Liver (tissue), 3 donors: ENCODE measurements at regions not wholly inside any gene's neighbourhood (a gene's known extent, or its start where the extent isn't known, plus 50 kb on each side); places are given as distances from the start of the nearest gene placed in this dataset.

Source experiments
- EGR1 ChIP-seq, 2 donors: IDR thresholded peaks; 2 replicates each; pipeline ENCODE4 v1.6.1; 2016 to 2018; ENCODE audit warnings: antibody characterized with exemption in 2 of 2, low read depth in 2 of 2
- FOXA1 ChIP-seq: IDR thresholded peaks from 2 replicates; pipeline ENCODE4 v1.6.1; 2016; ENCODE audit warnings: antibody characterized with exemption
- GABPA ChIP-seq, 2 donors: IDR thresholded peaks in 1 of 2; conservative IDR thresholded peaks in 1 of 2; 2 replicates each; pipeline ENCODE4 v1.6.1; 2016; ENCODE audit warnings: antibody characterized with exemption in 2 of 2, mild to moderate bottlenecking in 1 of 2, moderate library complexity in 1 of 2
- JUND ChIP-seq, 2 donors: IDR thresholded peaks; 2 replicates each; pipeline ENCODE4 v1.6.1; 2016; ENCODE audit warnings: antibody characterized with exemption in 2 of 2
- RAD21 ChIP-seq, 2 donors: IDR thresholded peaks; 2 replicates each; pipeline ENCODE4 v1.6.1; 2016; ENCODE audit warnings: antibody characterized with exemption in 2 of 2, mild to moderate bottlenecking in 2 of 2
- RXRA ChIP-seq, 2 donors: IDR thresholded peaks; 2 replicates each; pipeline ENCODE4 v1.6.1; 2017 to 2018; ENCODE audit warnings: antibody characterized with exemption in 2 of 2, mild to moderate bottlenecking in 1 of 2
- SP1 ChIP-seq: IDR thresholded peaks from 2 replicates; pipeline ENCODE4 v1.6.1; 2018; ENCODE audit warnings: antibody characterized with exemption, mild to moderate bottlenecking
- TAF1 ChIP-seq: conservative IDR thresholded peaks from 2 replicates; pipeline ENCODE4 v1.6.1; 2016; ENCODE audit warnings: antibody characterized with exemption, mild to moderate bottlenecking
- YY1 ChIP-seq: IDR thresholded peaks from 2 replicates; pipeline ENCODE4 v1.6.1; 2016; ENCODE audit warnings: antibody characterized with exemption, mild to moderate bottlenecking
- TF ChIP-seq, protein P1 (sequence below): fragments of 150-350 bp; IDR thresholded peaks from 2 replicates; pipeline ENCODE4 v1.5.1; 2017; ENCODE audit warnings: improper control_type of control experiment, low read depth, low read length; ENCODE audit not compliant: missing input control
- TF ChIP-seq, protein P2 (sequence below): IDR thresholded peaks from 2 replicates; pipeline ENCODE4 v1.6.1; 2016; ENCODE audit warnings: antibody characterized with exemption
- TF ChIP-seq, protein P3 (sequence below): IDR thresholded peaks from 2 replicates; pipeline ENCODE4 v1.6.1; 2016; ENCODE audit warnings: antibody characterized with exemption
- TF ChIP-seq, protein P4 (sequence below): IDR thresholded peaks from 2 replicates; pipeline ENCODE4 v1.6.1; 2016; ENCODE audit warnings: antibody characterized with exemption
- TF ChIP-seq, protein P5 (sequence below): IDR thresholded peaks from 2 replicates; pipeline ENCODE4 v1.6.1; 2016; ENCODE audit warnings: antibody characterized with exemption, mild to moderate bottlenecking
- donor health status: healthy.
- donor health status: healthy.

DNA sequence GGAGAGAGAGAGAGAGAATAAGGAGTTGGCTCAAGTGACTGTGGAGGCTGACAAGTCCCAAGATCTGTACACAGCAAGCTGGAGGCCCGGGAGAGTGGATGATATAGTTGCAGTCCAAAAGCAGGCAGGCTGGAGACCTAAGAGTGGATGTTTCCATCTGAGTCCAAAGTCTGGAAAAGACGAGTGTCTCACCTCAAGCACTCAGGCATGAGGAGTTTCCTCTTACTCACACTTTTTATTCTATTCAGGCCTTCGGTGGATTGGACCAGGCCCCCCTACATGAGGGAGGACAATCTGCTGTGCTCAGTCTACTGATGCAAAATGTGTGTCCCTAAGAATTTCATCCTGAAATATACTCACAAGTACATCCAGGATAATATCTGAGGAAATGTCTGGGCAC lies 484.6 kb downstream of the VRK1 start:
- TF ChIP-seq GABPA (IDR thresholded peaks at IDR 0.05 in 1 of 2, conservative IDR thresholded peaks at IDR 0.05 in 1 of 2): no peak
- TF ChIP-seq, protein P1, sequence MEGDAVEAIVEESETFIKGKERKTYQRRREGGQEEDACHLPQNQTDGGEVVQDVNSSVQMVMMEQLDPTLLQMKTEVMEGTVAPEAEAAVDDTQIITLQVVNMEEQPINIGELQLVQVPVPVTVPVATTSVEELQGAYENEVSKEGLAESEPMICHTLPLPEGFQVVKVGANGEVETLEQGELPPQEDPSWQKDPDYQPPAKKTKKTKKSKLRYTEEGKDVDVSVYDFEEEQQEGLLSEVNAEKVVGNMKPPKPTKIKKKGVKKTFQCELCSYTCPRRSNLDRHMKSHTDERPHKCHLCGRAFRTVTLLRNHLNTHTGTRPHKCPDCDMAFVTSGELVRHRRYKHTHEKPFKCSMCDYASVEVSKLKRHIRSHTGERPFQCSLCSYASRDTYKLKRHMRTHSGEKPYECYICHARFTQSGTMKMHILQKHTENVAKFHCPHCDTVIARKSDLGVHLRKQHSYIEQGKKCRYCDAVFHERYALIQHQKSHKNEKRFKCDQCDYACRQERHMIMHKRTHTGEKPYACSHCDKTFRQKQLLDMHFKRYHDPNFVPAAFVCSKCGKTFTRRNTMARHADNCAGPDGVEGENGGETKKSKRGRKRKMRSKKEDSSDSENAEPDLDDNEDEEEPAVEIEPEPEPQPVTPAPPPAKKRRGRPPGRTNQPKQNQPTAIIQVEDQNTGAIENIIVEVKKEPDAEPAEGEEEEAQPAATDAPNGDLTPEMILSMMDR: no peak
- TF ChIP-seq, protein P2, sequence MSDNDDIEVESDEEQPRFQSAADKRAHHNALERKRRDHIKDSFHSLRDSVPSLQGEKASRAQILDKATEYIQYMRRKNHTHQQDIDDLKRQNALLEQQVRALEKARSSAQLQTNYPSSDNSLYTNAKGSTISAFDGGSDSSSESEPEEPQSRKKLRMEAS: no peak
- TF ChIP-seq SP1: no peak
- TF ChIP-seq JUND (IDR thresholded peaks at IDR 0.05): no peak
- TF ChIP-seq RAD21 (IDR thresholded peaks at IDR 0.05): no peak
- no peak for TF ChIP-seq YY1
- no peak for TF ChIP-seq TAF1
- TF ChIP-seq FOXA1: no peak
- TF ChIP-seq, protein P3, sequence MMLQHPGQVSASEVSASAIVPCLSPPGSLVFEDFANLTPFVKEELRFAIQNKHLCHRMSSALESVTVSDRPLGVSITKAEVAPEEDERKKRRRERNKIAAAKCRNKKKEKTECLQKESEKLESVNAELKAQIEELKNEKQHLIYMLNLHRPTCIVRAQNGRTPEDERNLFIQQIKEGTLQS: no peak
- TF ChIP-seq, protein P4, sequence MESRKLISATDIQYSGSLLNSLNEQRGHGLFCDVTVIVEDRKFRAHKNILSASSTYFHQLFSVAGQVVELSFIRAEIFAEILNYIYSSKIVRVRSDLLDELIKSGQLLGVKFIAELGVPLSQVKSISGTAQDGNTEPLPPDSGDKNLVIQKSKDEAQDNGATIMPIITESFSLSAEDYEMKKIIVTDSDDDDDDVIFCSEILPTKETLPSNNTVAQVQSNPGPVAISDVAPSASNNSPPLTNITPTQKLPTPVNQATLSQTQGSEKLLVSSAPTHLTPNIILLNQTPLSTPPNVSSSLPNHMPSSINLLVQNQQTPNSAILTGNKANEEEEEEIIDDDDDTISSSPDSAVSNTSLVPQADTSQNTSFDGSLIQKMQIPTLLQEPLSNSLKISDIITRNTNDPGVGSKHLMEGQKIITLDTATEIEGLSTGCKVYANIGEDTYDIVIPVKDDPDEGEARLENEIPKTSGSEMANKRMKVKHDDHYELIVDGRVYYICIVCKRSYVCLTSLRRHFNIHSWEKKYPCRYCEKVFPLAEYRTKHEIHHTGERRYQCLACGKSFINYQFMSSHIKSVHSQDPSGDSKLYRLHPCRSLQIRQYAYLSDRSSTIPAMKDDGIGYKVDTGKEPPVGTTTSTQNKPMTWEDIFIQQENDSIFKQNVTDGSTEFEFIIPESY: no peak
- TF ChIP-seq, protein P5, sequence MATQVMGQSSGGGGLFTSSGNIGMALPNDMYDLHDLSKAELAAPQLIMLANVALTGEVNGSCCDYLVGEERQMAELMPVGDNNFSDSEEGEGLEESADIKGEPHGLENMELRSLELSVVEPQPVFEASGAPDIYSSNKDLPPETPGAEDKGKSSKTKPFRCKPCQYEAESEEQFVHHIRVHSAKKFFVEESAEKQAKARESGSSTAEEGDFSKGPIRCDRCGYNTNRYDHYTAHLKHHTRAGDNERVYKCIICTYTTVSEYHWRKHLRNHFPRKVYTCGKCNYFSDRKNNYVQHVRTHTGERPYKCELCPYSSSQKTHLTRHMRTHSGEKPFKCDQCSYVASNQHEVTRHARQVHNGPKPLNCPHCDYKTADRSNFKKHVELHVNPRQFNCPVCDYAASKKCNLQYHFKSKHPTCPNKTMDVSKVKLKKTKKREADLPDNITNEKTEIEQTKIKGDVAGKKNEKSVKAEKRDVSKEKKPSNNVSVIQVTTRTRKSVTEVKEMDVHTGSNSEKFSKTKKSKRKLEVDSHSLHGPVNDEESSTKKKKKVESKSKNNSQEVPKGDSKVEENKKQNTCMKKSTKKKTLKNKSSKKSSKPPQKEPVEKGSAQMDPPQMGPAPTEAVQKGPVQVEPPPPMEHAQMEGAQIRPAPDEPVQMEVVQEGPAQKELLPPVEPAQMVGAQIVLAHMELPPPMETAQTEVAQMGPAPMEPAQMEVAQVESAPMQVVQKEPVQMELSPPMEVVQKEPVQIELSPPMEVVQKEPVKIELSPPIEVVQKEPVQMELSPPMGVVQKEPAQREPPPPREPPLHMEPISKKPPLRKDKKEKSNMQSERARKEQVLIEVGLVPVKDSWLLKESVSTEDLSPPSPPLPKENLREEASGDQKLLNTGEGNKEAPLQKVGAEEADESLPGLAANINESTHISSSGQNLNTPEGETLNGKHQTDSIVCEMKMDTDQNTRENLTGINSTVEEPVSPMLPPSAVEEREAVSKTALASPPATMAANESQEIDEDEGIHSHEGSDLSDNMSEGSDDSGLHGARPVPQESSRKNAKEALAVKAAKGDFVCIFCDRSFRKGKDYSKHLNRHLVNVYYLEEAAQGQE: no peak
- no peak for TF ChIP-seq EGR1 (IDR thresholded peaks at IDR 0.05; ENCODE audit: low read depth in 2 of 2)
- TF ChIP-seq RXRA (IDR thresholded peaks at IDR 0.05): no peak
